Fibroblast of mammary gland (primary cell): ENCODE measurements at regions not wholly inside any gene's neighbourhood (a gene's known extent, or its start where the extent isn't known, plus 50 kb on each side); places are given as distances from the start of the nearest gene placed in this dataset.

Experiments used
- DNase-seq: peaks from one replicate; pipeline ENCODE4 v3.0.0-alpha.2; 2010; ENCODE audit warnings: low read depth
- H3K4me3 ChIP-seq: 2 replicates; pipeline ENCODE4 v1.5.1; 2011; ENCODE audit warnings: low read depth, mild to moderate bottlenecking, low read length, moderate library complexity; ENCODE audit not compliant: control insufficient read depth
- TF ChIP-seq, protein P1 (sequence below): conservative IDR thresholded peaks from 2 replicates; pipeline ENCODE4 v1.5.1; 2011; ENCODE audit warnings: low read depth, low read length, inconsistent platforms; ENCODE audit not compliant: control insufficient read depth, insufficient read depth

DNA sequence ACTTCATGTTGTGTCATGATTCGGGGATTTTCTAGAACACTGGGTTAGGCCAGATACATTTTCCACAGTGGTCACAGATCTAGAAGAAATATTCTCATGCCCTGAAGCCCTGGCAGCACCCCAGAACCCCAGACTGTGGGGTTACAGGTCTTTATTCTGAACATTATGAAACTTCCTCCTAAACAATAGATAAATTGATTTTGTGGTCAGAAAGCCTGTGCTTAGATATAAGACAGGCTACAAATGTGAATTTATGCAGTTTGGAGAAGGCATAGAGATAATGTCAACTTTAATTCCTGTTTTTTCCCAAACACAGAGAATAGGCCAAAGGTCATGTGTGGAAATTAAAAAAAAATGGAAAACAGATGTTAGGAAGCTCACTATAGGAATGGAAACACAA lies 492.9 kb downstream of the SPRY1 start:
- no peak overlapping the region for H3K4me3 ChIP-seq
- peak; percentile 57 for DNase-seq
- TF ChIP-seq, protein P1, sequence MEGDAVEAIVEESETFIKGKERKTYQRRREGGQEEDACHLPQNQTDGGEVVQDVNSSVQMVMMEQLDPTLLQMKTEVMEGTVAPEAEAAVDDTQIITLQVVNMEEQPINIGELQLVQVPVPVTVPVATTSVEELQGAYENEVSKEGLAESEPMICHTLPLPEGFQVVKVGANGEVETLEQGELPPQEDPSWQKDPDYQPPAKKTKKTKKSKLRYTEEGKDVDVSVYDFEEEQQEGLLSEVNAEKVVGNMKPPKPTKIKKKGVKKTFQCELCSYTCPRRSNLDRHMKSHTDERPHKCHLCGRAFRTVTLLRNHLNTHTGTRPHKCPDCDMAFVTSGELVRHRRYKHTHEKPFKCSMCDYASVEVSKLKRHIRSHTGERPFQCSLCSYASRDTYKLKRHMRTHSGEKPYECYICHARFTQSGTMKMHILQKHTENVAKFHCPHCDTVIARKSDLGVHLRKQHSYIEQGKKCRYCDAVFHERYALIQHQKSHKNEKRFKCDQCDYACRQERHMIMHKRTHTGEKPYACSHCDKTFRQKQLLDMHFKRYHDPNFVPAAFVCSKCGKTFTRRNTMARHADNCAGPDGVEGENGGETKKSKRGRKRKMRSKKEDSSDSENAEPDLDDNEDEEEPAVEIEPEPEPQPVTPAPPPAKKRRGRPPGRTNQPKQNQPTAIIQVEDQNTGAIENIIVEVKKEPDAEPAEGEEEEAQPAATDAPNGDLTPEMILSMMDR: no peak

DNA sequence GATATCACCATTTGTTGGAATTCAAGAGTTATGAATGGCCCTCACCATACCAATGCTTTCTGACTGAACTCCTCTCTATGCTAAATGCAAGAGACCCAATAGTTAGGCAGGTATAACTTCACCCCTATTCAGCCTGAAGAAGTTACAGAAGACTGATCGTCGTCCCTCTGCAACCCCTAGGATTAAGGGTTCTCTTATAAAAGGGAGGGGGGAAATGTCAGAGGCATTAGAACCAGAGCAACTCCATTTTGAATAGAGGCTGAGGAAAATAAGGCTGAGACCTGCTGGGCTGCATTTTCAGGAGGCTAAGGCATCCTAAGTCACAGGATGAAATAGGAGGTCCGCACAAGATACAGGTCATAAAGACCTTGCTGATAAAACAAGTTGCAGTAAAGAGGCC lies 494.3 kb downstream of the SPRY1 start:
- H3K4me3 ChIP-seq: no peak overlapping the region
- TF ChIP-seq, protein P1: no peak
- no peak for DNase-seq

DNA sequence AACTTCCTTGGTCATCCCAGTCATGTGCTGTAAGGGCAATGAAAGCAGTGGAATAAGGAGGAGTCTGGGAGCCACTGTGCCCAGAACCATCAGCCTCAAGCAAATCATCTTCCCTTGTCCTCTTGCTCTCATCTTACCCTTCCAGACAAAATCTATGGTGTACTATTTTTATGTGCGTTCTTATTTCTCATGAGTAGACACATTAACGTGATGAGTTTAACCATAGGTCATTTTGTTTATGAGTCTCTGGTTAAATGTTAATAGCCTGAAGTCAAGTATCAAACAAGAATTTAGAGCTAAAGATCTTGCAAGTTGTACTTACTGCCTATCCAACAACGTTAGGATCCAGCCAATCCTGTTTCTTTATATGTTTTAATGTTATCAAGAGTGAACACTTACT lies 495.3 kb downstream of the SPRY1 start:
- DNase-seq: no peak
- TF ChIP-seq, protein P1: no peak
- no peak overlapping the region for H3K4me3 ChIP-seq

DNA sequence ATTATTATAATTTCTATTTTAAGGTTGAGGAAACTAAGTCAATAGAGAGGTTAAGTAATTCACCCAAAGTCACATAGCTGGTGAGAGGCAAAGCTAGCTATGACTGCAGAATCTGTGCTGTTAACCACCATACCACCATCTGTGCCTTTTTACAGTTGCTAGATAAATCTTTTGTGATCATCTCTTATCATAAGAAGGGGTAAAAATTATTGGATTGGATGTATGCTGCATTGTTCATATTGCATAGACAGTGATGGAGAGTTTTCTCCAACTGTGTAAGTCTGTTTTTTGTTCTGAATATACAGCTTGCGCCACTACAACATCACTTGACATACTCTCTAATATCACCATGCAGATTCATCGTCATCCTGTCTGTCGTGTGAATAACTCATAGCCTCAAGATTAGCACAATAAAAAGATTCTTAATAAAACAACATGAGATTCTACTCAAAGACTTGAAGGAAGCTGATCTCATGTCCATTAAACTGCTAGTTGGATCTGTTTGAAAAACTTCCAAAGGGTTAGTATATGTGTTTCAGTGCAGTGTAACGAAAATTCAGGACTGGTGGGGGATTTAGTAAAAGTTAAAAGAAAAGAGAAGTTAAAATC lies 495.9 kb downstream of the SPRY1 start:
- TF ChIP-seq, protein P1: no peak
- DNase-seq: peak; percentile 54
- no peak overlapping the region for H3K4me3 ChIP-seq

DNA sequence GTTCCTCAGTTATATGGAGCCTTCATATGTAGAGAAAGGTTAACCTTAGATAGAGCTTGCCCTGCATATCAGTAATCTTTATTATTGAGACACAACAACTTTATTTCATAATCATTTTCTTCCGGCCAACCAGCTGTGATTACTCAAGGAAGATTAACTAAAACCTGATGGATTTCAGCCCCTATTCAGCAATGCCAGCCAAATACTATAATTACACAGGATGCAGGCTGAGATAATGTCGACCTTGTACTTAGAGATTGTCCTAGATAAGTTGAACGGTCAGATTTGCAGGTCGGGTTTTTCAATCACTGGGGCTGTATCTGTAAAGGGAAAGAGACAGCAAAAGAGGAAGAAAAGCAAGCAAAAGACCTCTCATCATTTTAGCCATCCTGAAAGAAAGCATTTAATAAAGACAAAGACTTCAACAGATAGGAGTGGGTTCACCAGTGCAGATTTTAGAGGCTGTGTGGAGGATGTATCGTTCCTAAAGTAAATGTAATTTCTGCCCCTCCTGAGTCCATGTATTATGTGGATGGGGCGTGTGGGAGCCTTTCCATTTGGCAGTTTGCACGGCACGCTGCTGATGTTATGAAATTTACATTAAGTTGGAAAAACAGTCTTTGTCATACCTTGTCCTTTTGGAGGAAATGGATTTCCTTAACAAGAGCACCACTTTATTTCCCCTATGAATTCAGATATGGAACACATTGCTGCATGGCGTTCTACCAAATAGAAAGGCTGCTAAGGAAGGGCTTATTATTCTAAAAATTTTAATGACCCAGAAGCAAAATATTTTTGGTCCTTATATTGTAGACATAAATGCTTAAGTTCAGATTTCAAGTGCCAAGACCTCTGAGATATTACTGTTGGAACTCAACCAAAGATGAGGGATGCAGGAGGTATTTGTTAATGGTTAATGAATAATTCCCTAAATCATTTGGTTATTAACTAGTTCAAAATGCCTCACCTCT lies 496.7 kb downstream of the SPRY1 start:
- peak; percentile 76 for DNase-seq
- TF ChIP-seq, protein P1: no peak
- H3K4me3 ChIP-seq: no peak overlapping the region

DNA sequence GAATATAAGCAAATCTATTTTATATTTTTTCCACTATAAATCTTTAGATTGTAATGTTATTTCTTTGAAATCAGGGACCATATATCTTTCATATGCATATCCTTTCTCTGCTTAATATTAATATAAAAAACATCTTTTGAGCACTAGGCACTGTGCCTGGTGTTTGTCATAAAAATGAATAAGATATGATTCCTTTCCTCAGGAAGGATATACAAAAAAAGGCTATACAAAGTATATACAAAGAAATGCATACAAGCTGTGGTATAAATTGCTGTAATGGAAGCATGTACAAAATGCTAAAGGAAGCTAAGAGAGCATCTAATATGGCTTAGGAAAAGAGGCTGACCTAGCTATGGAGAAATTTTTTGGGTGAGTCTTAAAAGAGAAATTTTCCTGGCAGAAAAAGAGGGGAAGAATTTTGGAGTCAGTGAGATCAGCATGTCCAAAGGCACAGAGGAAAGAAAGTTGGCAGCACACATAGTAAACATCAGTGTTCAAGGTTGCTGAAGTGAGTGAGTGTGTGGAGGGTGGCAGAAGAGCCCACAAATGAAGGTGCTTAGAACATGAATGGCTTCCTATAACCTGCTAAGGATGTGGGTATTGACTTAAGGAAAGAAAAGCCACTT lies 500.0 kb downstream of the SPRY1 start:
- no peak overlapping the region for H3K4me3 ChIP-seq
- DNase-seq: peak; percentile 56
- TF ChIP-seq, protein P1: no peak
